SK-MEL-5 (cell line): ENCODE measurements at regions not wholly inside any gene's neighbourhood (a gene's known extent, or its start where the extent isn't known, plus 50 kb on each side); places are given as distances from the start of the nearest gene placed in this dataset.
A peak's percentile ranks its signal among the peaks of the same experiment; 100 is the strongest.

ENCODE experiments used
- DNase-seq: peaks from one replicate; pipeline ENCODE4 v3.0.0-alpha.2; 2016; ENCODE audit warnings: low read depth, low spot score
- in situ Hi-C: cut with HindIII; loops from 2 replicates; pipeline ENCODE4 v1.10.0; 2016; ENCODE audit warnings: low sequenced_read_pairs, high pct_unique_total_duplicates, low pct_unique_long_range_greater_than_20kb

- DNase-seq = no peak
- in situ Hi-C loops = no loop called here
Measured at GRCh38 chr2:149825473-149825872, 237.9 kb upstream of the MMADHC start.

GRCh38 chr2:149824136-149824535 is 236.6 kb upstream of the MMADHC start:
- DNase-seq = no peak
- in situ Hi-C loops = no loop called here

GRCh38 chr2:149819356-149819957 is 231.9 kb upstream of the MMADHC start:
- in situ Hi-C loops = no loop called here
- no peak for DNase-seq

- DNase-seq = no peak
Measured at GRCh38 chr2:149816756-149817551, 229.4 kb upstream of the MMADHC start.

GRCh38 chr2:149815941-149816340 is 228.4 kb upstream of the MMADHC start:
- in situ Hi-C loops = no loop called here
- DNase-seq = no peak

More at GRCh38 chr2:149816756-149817551, 229.4 kb upstream of the MMADHC start:
- in situ Hi-C loops = no loop called here

- DNase-seq = no peak
- in situ Hi-C loops = no loop called here
Measured at GRCh38 chr2:149814901-149815300, 227.3 kb upstream of the MMADHC start.

GRCh38 chr2:149814049-149814448 is 226.5 kb upstream of the MMADHC start:
- no peak for DNase-seq
- in situ Hi-C loops = no loop called here

GRCh38 chr2:149808556-149808955 is 221.0 kb upstream of the MMADHC start:
- in situ Hi-C loops = no loop called here
- no peak for DNase-seq

GRCh38 chr2:149806651-149807050 is 219.1 kb upstream of the MMADHC start:
- in situ Hi-C loops = no loop called here
- DNase-seq = no peak

GRCh38 chr2:149800624-149801542 is 213.3 kb upstream of the MMADHC start:
- in situ Hi-C loops = no loop called here
- no peak for DNase-seq

GRCh38 chr2:149799013-149799705 is 211.6 kb upstream of the MMADHC start:
- in situ Hi-C loops = no loop called here
- peak; percentile 63 for DNase-seq

- DNase-seq = no peak
- in situ Hi-C loops = no loop called here
Measured at GRCh38 chr2:149797030-149797429, 209.5 kb upstream of the MMADHC start.

- DNase-seq = no peak
- in situ Hi-C loops = no loop called here
Measured at GRCh38 chr2:149789549-149789948, 202.0 kb upstream of the MMADHC start.

- DNase-seq = no peak
- in situ Hi-C loops = no loop called here
Measured at GRCh38 chr2:149787206-149787605, 199.6 kb upstream of the MMADHC start.

- in situ Hi-C loops = no loop called here
- no peak for DNase-seq
Measured at GRCh38 chr2:149783284-149783683, 195.7 kb upstream of the MMADHC start.

GRCh38 chr2:149782572-149782971 is 195.0 kb upstream of the MMADHC start:
- no peak for DNase-seq
- in situ Hi-C loops = no loop called here

- in situ Hi-C loops = no loop called here
- no peak for DNase-seq
Measured at GRCh38 chr2:149781263-149781808, 193.8 kb upstream of the MMADHC start.
